GM23338 (cell line): ENCODE measurements at regions not wholly inside any gene's neighbourhood (a gene's known extent, or its start where the extent isn't known, plus 50 kb on each side); places are given as distances from the start of the nearest gene placed in this dataset.

ENCODE experiments used
- ATAC-seq: fragments of 200-7000 bp; cut with Tn5 transposase; 3 replicates; pipeline ENCODE4 v1.9.1; 2020
- DNase-seq: peaks from one replicate; pipeline ENCODE4 v3.0.0-alpha.2; 2015; ENCODE audit warnings: low spot score
- H2AFZ ChIP-seq: fragments of 200-600 bp; sonication (generic); 2 replicates; pipeline ENCODE4 v1.8.0; 2016; ENCODE audit warnings: antibody characterized with exemption, mild to moderate bottlenecking, moderate library complexity
- H3F3A ChIP-seq: fragments of 200-600 bp; sonication (generic); replicated peaks from 2 replicates; pipeline ENCODE4 v1.8.0; 2017; ENCODE audit warnings: antibody characterized with exemption, mixed run types, low read depth
- H3K27ac ChIP-seq: fragments of 200-600 bp; sonication (generic); 2 replicates; pipeline ENCODE4 v1.6.1; 2016; ENCODE audit warnings: low read depth
- H3K27me3 ChIP-seq: fragments of 200-600 bp; sonication (generic); 2 replicates; pipeline ENCODE4 v1.8.0; 2016; ENCODE audit warnings: mild to moderate bottlenecking, mixed run types, moderate library complexity; ENCODE audit not compliant: insufficient read depth
- H3K36me3 ChIP-seq: fragments of 200-600 bp; sonication (generic); 2 replicates; pipeline ENCODE4 v1.8.0; 2016; ENCODE audit warnings: mild to moderate bottlenecking; ENCODE audit not compliant: insufficient read depth
- H3K4me1 ChIP-seq: fragments of 200-600 bp; sonication (generic); 2 replicates; pipeline ENCODE4 v1.8.0; 2016; ENCODE audit warnings: mild to moderate bottlenecking, moderate library complexity; ENCODE audit not compliant: insufficient read depth
- H3K4me2 ChIP-seq: fragments of 200-600 bp; sonication (generic); 2 replicates; pipeline ENCODE4 v1.7.1; 2017; ENCODE audit warnings: mixed run types
- H3K4me3 ChIP-seq: fragments of 200-600 bp; sonication (generic); 2 replicates; pipeline ENCODE4 v1.6.1; 2016; ENCODE audit warnings: mixed run types
- H3K79me2 ChIP-seq: fragments of 200-600 bp; sonication (generic); replicated peaks from 2 replicates; pipeline ENCODE4 v1.8.0; 2017; ENCODE audit warnings: mild to moderate bottlenecking; ENCODE audit not compliant: insufficient read depth
- H3K9me2 ChIP-seq: fragments of 200-600 bp; sonication (generic); 2 replicates; pipeline ENCODE4 v1.8.0; 2017; ENCODE audit not compliant: insufficient read depth
- H4K20me1 ChIP-seq: fragments of 200-600 bp; sonication (generic); replicated peaks from 2 replicates; pipeline ENCODE4 v1.8.0; 2017; ENCODE audit warnings: mild to moderate bottlenecking; ENCODE audit not compliant: insufficient read depth
- H3K27ac Mint-ChIP-seq: 2 replicates; pipeline ENCODE4 v1.8.0; 2020; ENCODE audit warnings: inconsistent platforms, mild to moderate bottlenecking, moderate library complexity, mixed read lengths
- H3K27me3 Mint-ChIP-seq: 3 replicates; pipeline ENCODE4 v1.8.0; 2022; ENCODE audit warnings: low read depth, mild to moderate bottlenecking, moderate library complexity, mixed read lengths, inconsistent platforms; ENCODE audit not compliant: insufficient read depth, poor library complexity
- H3K36me3 Mint-ChIP-seq: 3 replicates; pipeline ENCODE4 v1.8.0; 2021; ENCODE audit warnings: low read depth, mild to moderate bottlenecking, inconsistent platforms, moderate library complexity, mixed read lengths
- H3K4me1 Mint-ChIP-seq: 3 replicates; pipeline ENCODE4 v1.8.0; 2020; ENCODE audit warnings: mild to moderate bottlenecking, inconsistent platforms, mixed read lengths
- H3K4me3 Mint-ChIP-seq: 3 replicates; pipeline ENCODE4 v1.8.0; 2021; ENCODE audit warnings: moderate library complexity, mild to moderate bottlenecking, inconsistent platforms, mixed read lengths
- H3K9me3 Mint-ChIP-seq: 3 replicates; pipeline ENCODE4 v1.8.0; 2020; ENCODE audit warnings: moderate library complexity, mild to moderate bottlenecking, inconsistent platforms, mixed read lengths
- CTCF ChIP-seq, 2 experiments: fragments of 200-600 bp in 1 of 2; sonication (generic) in 1 of 2; conservative IDR thresholded peaks; 2 replicates each; pipeline versions ENCODE4 v1.5.1 to v1.6.1; 2016 to 2017; ENCODE audit warnings: antibody characterized with exemption in 2 of 2, low read depth in 2 of 2, mild to moderate bottlenecking in 2 of 2, moderate library complexity in 1 of 2
- JUNB ChIP-seq: IDR thresholded peaks from one replicate; pipeline ENCODE4 v1.6.1; 2016; ENCODE audit warnings: antibody characterized with exemption; ENCODE audit not compliant: unreplicated experiment
- POLR2AphosphoS5 ChIP-seq: IDR thresholded peaks from 2 replicates; pipeline ENCODE4 v1.6.1; 2016; ENCODE audit warnings: antibody characterized with exemption, low read depth
- REST ChIP-seq: IDR thresholded peaks from one replicate; pipeline ENCODE4 v1.6.1; 2018; ENCODE audit warnings: antibody characterized with exemption; ENCODE audit not compliant: unreplicated experiment
- ZNF114 ChIP-seq: fragments of 250-450 bp; sonication (Bioruptor Pico); IDR thresholded peaks from 2 replicates; pipeline ENCODE4 v1.5.0; 2020; ENCODE audit warnings: mild to moderate bottlenecking, moderate library complexity
- ZNF331 ChIP-seq: fragments of 250-450 bp; sonication (Bioruptor Pico); IDR thresholded peaks from 2 replicates; pipeline ENCODE4 v1.5.0; 2020; ENCODE audit warnings: low read depth, mild to moderate bottlenecking, moderate library complexity
- ZNF462 ChIP-seq: fragments of 250-450 bp; sonication (Bioruptor Pico); IDR thresholded peaks from 2 replicates; pipeline ENCODE4 v1.5.0; 2020; ENCODE audit warnings: mild to moderate bottlenecking, moderate library complexity
- TF ChIP-seq, protein P1 (sequence below): IDR thresholded peaks from 2 replicates; pipeline ENCODE4 v1.6.1; 2016; ENCODE audit warnings: antibody characterized with exemption

DNA sequence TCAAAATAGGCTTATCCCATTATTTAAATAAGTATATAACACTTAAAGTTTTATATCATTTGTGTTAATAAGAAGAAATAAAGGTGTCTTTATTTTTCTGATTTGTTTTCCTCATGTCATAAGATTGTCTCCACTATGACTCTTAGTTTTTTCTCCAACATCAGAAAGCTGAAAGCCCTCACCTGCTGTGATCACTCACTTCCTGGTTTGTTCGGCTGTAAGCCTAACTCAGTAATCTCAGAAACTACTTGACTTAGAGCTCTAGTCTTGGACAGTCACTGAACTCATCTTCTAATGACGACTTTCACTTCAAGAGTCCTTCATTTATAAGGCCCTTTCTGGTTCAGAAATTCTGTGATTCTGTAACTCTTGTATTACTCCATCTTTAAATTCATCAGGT is 311.0 kb downstream of the ZEB2 start (continued):
- TF ChIP-seq ZNF462 (CRISPR knock-in tag) (no peak), ZNF331 (CRISPR knock-in tag) (no peak), ZNF114 (CRISPR knock-in tag) (no peak), CTCF (conservative IDR thresholded peaks at IDR 0.05; ENCODE audit: low read depth in 2 of 2) (no peak)
- TF ChIP-seq, protein P1, sequence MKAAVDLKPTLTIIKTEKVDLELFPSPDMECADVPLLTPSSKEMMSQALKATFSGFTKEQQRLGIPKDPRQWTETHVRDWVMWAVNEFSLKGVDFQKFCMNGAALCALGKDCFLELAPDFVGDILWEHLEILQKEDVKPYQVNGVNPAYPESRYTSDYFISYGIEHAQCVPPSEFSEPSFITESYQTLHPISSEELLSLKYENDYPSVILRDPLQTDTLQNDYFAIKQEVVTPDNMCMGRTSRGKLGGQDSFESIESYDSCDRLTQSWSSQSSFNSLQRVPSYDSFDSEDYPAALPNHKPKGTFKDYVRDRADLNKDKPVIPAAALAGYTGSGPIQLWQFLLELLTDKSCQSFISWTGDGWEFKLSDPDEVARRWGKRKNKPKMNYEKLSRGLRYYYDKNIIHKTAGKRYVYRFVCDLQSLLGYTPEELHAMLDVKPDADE = no peak

DNA sequence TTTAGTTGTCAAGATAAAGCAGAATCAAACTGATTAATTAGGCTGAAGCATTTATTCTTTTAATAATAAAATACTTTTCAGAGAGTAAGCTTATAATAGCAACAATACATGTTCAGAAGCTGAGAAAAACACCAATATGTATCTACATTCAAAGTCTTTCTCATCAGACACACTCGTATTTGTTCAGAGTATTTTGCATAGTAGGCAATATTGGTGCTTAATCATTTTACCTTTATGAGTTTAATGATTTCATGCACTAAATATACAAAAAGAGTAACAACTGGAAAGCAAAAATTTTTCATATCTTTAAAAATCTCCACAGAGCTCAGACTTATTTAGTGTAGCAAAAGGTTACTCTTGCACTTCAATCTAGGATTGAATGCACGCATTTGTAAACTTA is 313.9 kb downstream of the ZEB2 start:
- no peak overlapping the region for H3K4me2 ChIP-seq
- no peak overlapping the region for H3K4me3 ChIP-seq
- Mint-ChIP-seq H3K9me3 (no peaks in the 10 kb centered on the region; the same call in 2 of the 3 replicates), H3K36me3 (peaks cover 6% of the 10 kb centered on the region; the same call in 1 of the 3 replicates), H3K27ac (no peak overlapping the region), H3K4me3 (no peak overlapping the region), H3K4me1 (peaks cover 4% of the 10 kb centered on the region; the same call in 1 of the 3 replicates), H3K27me3 (peaks cover 2% of the 10 kb centered on the region)
- H3K9me2 ChIP-seq = no peaks in the 10 kb centered on the region
- TF ChIP-seq ZNF331 (CRISPR knock-in tag) = no peak
- TF ChIP-seq JUNB = no peak
- TF ChIP-seq POLR2AphosphoS5 = no peak
- no peak for TF ChIP-seq REST
- TF ChIP-seq, protein P1 = no peak
- no peak for TF ChIP-seq ZNF114 (CRISPR knock-in tag)
- H3K27me3 ChIP-seq = no peaks in the 10 kb centered on the region
- no peak overlapping the region for H3K27ac ChIP-seq
- H3K36me3 ChIP-seq = no peaks in the 10 kb centered on the region
- no peaks in the 10 kb centered on the region for H3K4me1 ChIP-seq
- DNase-seq = no peak
- H4K20me1 ChIP-seq = no peaks in the 10 kb centered on the region
- H3F3A ChIP-seq = no peaks in the 10 kb centered on the region
- no peak for ATAC-seq
- no peak overlapping the region for H2AFZ ChIP-seq
- H3K79me2 ChIP-seq = no peaks in the 10 kb centered on the region
